HG02610 (cell line): ENCODE measurements at regions not wholly inside any gene's neighbourhood (a gene's known extent, or its start where the extent isn't known, plus 50 kb on each side); places are given as distances from the start of the nearest gene placed in this dataset.

Source experiments
- ATAC-seq: cut with Tn5 transposase; IDR thresholded peaks from one replicate; pipeline ENCODE4 v1.9.1; 2021; ENCODE audit warnings: mild to moderate bottlenecking, moderate library complexity; ENCODE audit not compliant: unreplicated experiment

GRCh38 chr22:46087816-46088277 lies 62.5 kb upstream of the PPARA start:
- no peak for ATAC-seq

- ATAC-seq, result no peak
These were observed 61.6 kb upstream of the PPARA start for GRCh38 chr22:46088541-46089311.

- no peak for ATAC-seq
These were observed 60.8 kb upstream of the PPARA start for GRCh38 chr22:46089426-46090035.

GRCh38 chr22:46090036-46090591 lies 60.2 kb upstream of the PPARA start:
- ATAC-seq, result no peak

- no peak for ATAC-seq
These were observed 59.6 kb upstream of the PPARA start for GRCh38 chr22:46090631-46091201.

- ATAC-seq, result no peak
These were observed 58.9 kb upstream of the PPARA start for GRCh38 chr22:46091277-46091977.

- no peak for ATAC-seq
These were observed 58.3 kb upstream of the PPARA start for GRCh38 chr22:46092011-46092410.

- ATAC-seq, result no peak
These were observed 57.5 kb upstream of the PPARA start for GRCh38 chr22:46092670-46093410.

GRCh38 chr22:46093796-46094195 lies 56.5 kb upstream of the PPARA start:
- ATAC-seq, result no peak

GRCh38 chr22:46094676-46095075 lies 55.6 kb upstream of the PPARA start:
- ATAC-seq, result no peak

GRCh38 chr22:46096051-46096450 lies 54.3 kb upstream of the PPARA start:
- ATAC-seq, result no peak

GRCh38 chr22:46096706-46097230 lies 53.6 kb upstream of the PPARA start:
- no peak for ATAC-seq

- ATAC-seq, result no peak
These were observed 52.9 kb upstream of the PPARA start for GRCh38 chr22:46097268-46097900.

GRCh38 chr22:46098525-46099475 lies 51.5 kb upstream of the PPARA start:
- no peak for ATAC-seq

- ATAC-seq, result no peak
These were observed 50.6 kb upstream of the PPARA start for GRCh38 chr22:46099740-46100139.

- no peak for ATAC-seq
These were observed 49.8 kb upstream of the PPARA start for GRCh38 chr22:46100401-46101105.
